ENCODE measurements at regions not wholly inside any gene's neighbourhood (a gene's known extent, or its start where the extent isn't known, plus 50 kb on each side); places are given as distances from the start of the nearest gene placed in this dataset.

DNA sequence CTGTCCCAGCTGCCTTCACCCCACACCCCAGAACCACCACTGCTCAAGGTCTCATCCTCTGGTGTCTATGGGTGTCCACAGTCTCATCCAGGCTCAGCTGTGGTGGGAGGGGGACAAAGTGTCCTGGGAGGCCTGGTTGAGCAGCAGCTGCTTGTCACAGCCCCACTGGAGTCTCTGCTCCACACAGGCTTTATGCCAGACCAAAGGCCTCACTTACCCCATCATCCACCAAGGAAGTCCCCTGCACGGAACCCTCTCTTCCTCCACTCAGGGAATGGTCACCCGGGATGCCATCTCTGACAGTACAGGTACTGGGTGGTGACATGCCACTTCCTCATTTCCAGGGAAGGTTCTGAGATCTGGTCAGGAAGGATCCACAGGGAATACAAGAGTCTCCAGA is 925.4 kb upstream of the ZNF722 start:
- no peaks in the 10 kb centered on the region for H3K27me3 ChIP-seq
- no peak for DNase-seq
- H3K9me3 ChIP-seq, result peaks cover 3 to 5% of the 10 kb centered on the region in 2 donors
- H3K4me1 ChIP-seq, result no peaks in the 10 kb centered on the region
- 88% methylated on average over 2 of the region's 2 CpGs; no CpG with 5 or more reads in 1 of the 2 donors for WGBS, 2 donors (ENCODE audit: low coverage in 1 of 2)
- no peak overlapping the region for H3K27ac ChIP-seq
- H3K36me3 ChIP-seq, result no peaks in the 10 kb centered on the region
- intact Hi-C loops (cut with DNase I; ENCODE audit: low total_unique reads), result no loop called here
- in situ Hi-C loops (cut with MboI; ENCODE audit: low pct_ligation_motif_present in 1 of 4, low pct_unique_long_range_greater_than_20kb in 1 of 4, low sequenced_read_pairs in 3 of 4), result no loop called here
- TF ChIP-seq POLR2AphosphoS5 (IDR thresholded peaks at IDR 0.05) (no peak), EP300 (IDR thresholded peaks at IDR 0.05; ENCODE audit: low read depth) (no peak), POLR2A (IDR thresholded peaks at IDR 0.05) (no peak)
- TF ChIP-seq, protein P1, sequence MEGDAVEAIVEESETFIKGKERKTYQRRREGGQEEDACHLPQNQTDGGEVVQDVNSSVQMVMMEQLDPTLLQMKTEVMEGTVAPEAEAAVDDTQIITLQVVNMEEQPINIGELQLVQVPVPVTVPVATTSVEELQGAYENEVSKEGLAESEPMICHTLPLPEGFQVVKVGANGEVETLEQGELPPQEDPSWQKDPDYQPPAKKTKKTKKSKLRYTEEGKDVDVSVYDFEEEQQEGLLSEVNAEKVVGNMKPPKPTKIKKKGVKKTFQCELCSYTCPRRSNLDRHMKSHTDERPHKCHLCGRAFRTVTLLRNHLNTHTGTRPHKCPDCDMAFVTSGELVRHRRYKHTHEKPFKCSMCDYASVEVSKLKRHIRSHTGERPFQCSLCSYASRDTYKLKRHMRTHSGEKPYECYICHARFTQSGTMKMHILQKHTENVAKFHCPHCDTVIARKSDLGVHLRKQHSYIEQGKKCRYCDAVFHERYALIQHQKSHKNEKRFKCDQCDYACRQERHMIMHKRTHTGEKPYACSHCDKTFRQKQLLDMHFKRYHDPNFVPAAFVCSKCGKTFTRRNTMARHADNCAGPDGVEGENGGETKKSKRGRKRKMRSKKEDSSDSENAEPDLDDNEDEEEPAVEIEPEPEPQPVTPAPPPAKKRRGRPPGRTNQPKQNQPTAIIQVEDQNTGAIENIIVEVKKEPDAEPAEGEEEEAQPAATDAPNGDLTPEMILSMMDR (IDR thresholded peaks at IDR 0.05), result no peak
- no peak overlapping the region for H3K4me3 ChIP-seq

DNA sequence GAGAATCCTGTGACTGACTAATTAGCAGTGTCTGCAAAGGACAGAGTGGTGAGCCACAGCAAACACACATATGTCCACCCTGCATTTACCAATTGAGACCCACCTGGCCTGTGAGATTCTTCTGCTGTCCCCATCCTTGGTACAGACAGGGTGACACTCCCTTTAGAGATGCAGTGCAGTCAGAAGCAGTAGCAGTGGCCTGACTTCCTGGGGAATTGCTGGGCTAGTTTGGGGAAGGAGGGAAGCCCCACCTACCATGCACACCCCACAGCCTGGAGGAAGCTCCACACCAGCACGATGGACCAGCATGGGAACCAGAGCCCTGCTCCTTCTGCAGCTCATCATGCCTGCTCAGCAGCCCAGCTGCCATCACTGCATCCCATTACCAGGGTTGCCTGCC is 924.9 kb upstream of the ZNF722 start:
- Histone ChIP-seq H3K9me3 (peaks cover 5 to 7% of the 10 kb centered on the region in 2 donors), H3K36me3 (no peaks in the 10 kb centered on the region), H3K27me3 (no peaks in the 10 kb centered on the region), H3K4me1 (no peaks in the 10 kb centered on the region), H3K27ac (no peak overlapping the region), H3K4me3 (no peak overlapping the region)
- intact Hi-C loops (cut with DNase I; ENCODE audit: low total_unique reads) (no loop called here), in situ Hi-C loops (cut with MboI; ENCODE audit: low pct_ligation_motif_present in 1 of 4, low pct_unique_long_range_greater_than_20kb in 1 of 4, low sequenced_read_pairs in 3 of 4) (no loop called here)
- no peak for DNase-seq
- TF ChIP-seq POLR2A (IDR thresholded peaks at IDR 0.05), result no peak
- no peak for TF ChIP-seq EP300 (IDR thresholded peaks at IDR 0.05; ENCODE audit: low read depth)
- TF ChIP-seq, protein P1 (IDR thresholded peaks at IDR 0.05), result no peak
- no peak for TF ChIP-seq POLR2AphosphoS5 (IDR thresholded peaks at IDR 0.05)
- WGBS, 2 donors (ENCODE audit: low coverage in 1 of 2), result 60% methylated on average over 1 of the region's 1 CpG; no CpG with 5 or more reads in 1 of the 2 donors

DNA sequence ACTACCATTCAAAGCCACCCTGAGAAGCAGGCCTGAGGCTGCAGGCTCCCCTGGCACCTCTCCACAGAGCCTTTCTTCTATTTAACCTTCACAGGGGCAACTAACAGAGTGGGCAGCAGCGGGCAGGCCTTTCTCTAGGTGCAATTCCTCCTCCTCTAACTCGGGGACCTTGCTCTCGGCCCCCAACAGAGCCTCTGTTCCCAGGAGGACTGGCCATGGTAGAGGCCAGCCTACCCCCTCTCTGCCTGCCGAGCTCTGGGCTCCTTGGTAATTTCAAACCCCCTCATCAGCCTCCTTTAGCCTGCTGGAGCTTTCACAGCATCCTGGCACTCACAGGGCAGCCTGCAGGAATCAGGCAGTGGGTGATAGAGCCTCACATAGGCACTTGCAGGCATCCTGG is 920.8 kb upstream of the ZNF722 start:
- 29% methylated on average over 4 of the region's 4 CpGs; no CpG with 5 or more reads in 1 of the 2 donors for WGBS, 2 donors (ENCODE audit: low coverage in 1 of 2)
- TF ChIP-seq POLR2A (IDR thresholded peaks at IDR 0.05) (no peak), EP300 (IDR thresholded peaks at IDR 0.05; ENCODE audit: low read depth) (no peak), POLR2AphosphoS5 (IDR thresholded peaks at IDR 0.05) (no peak)
- TF ChIP-seq, protein P1 (IDR thresholded peaks at IDR 0.05), result no peak
- in situ Hi-C loops (cut with MboI; ENCODE audit: low pct_ligation_motif_present in 1 of 4, low pct_unique_long_range_greater_than_20kb in 1 of 4, low sequenced_read_pairs in 3 of 4) (no loop called here), intact Hi-C loops (cut with DNase I; ENCODE audit: low total_unique reads) (no loop called here)
- Histone ChIP-seq H3K27me3 (no peaks in the 10 kb centered on the region), H3K4me3 (no peak overlapping the region), H3K9me3 (peaks cover 9 to 10% of the 10 kb centered on the region in 2 donors), H3K27ac (no peak overlapping the region), H3K36me3 (no peaks in the 10 kb centered on the region), H3K4me1 (no peaks in the 10 kb centered on the region)
- DNase-seq, result no peak

DNA sequence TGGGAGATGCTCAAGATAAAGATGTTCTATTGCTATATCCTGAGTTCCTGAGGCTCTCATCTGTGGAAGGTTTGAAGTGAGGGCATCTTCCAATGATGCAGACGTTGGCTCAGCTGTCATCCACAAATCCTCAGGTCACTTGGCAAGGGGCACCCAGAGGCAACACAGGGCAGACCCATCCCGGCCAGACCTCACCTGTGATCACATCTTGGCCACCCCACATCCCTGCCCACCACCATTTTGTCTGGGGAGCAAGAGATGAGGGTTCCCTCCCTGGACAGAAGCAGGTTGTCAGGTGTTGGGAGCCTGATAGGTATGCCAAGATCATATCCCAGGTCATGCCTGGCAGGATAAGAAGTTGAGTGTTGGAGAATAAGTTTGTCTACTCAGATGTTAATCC is 918.2 kb upstream of the ZNF722 start:
- TF ChIP-seq EP300 (IDR thresholded peaks at IDR 0.05; ENCODE audit: low read depth) (no peak), POLR2AphosphoS5 (IDR thresholded peaks at IDR 0.05) (no peak), POLR2A (IDR thresholded peaks at IDR 0.05) (no peak)
- TF ChIP-seq, protein P1 (IDR thresholded peaks at IDR 0.05), result no peak
- intact Hi-C loops (cut with DNase I; ENCODE audit: low total_unique reads) (no loop called here), in situ Hi-C loops (cut with MboI; ENCODE audit: low pct_ligation_motif_present in 1 of 4, low pct_unique_long_range_greater_than_20kb in 1 of 4, low sequenced_read_pairs in 3 of 4) (no loop called here)
- peaks cover 9 to 18% of the 10 kb centered on the region in 2 donors for H3K9me3 ChIP-seq
- 17% methylated on average over 2 of the region's 2 CpGs; no CpG with 5 or more reads in 1 of the 2 donors for WGBS, 2 donors (ENCODE audit: low coverage in 1 of 2)
- H3K27ac ChIP-seq, result no peak overlapping the region
- no peak for DNase-seq
- no peaks in the 10 kb centered on the region for H3K27me3 ChIP-seq
- no peak overlapping the region for H3K4me3 ChIP-seq
- no peaks in the 10 kb centered on the region for H3K4me1 ChIP-seq
- no peaks in the 10 kb centered on the region for H3K36me3 ChIP-seq
